ENCODE measurements at regions not wholly inside any gene's neighbourhood (a gene's known extent, or its start where the extent isn't known, plus 50 kb on each side); places are given as distances from the start of the nearest gene placed in this dataset.

DNA sequence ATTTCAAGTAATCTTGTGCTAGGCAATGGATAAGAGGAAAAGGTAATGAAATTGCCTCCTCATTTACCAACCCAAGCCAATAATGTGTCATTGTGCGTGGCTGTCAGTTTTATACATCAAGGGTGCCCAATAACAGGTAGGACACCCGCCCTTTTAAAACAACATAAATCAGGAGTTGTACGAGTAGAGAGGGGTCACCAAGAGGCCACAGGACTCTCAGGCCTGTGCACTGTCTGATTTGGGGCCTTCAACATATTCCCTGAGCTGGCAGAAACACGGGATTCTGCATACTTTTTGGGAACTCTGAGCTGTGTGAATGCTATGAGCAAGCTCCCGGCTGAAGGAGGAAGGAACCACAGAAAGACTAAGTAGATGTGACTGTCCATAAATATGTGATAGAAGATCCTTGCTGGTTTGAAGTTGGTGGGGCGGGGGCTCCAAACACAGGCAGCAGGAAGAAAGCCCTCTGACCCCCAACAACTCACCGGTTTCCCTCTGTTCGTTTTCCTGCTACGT, 82.7 kb upstream of the MAML3 start:
- TF ChIP-seq Cebpa-rat (IDR thresholded peaks at IDR 0.05): no peak
- Histone ChIP-seq H3K4me1 (peaks cover 79 to 88% (median 86%) of the 10 kb centered on the region in 10 experiments), H3K27ac (peak overlapping the region; percentile 35 to 97 (median 92); a peak in 21 of 22 replicates), H3K9me3 (replicated peaks in 1 of 11) (no peaks in the 10 kb centered on the region), H3K4me2 (peak overlapping the region; percentile 74 to 96 (median 92)), H4K20me1 (no peaks in the 10 kb centered on the region), H3K9ac (peak overlapping the region; percentile 0 to 81 (median 75); a peak in 20 of 22 replicates), H3K4me3 (peak overlapping the region in 4 of 10 experiments; percentile 30 to 59 (median 40); a peak in 2 of 20 replicates), H3K27me3 (no peaks in the 10 kb centered on the region), H3K36me3 (no peaks in the 10 kb centered on the region)

DNA sequence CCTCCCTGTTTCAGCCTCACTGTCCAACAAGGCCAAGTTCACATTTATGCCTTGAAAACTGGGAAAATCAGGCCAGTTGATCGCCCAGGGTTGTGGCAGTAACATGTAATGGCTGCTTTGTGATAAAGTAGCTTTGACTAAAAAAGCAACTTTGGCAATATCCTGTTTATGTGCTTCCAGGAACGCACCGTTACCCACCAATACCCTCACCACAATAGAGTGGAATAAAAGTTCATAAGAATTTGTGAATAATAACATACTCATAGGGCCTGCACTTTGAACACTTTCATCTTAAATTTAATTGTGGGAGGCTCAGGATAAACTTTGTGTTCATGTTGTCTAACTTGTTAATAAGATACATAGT, 80.7 kb upstream of the MAML3 start:
- Histone ChIP-seq H3K27ac (peak overlapping the region; percentile 50 to 97 (median 92); a peak in 21 of 22 replicates), H3K4me3 (peak overlapping the region in 6 of 10 experiments; percentile 9 to 44 (median 32); a peak in 8 of 20 replicates), H4K20me1 (no peaks in the 10 kb centered on the region), H3K27me3 (no peaks in the 10 kb centered on the region), H3K9me3 (replicated peaks in 1 of 11) (peaks cover 0 to 6% (median 5%) of the 10 kb centered on the region in 11 experiments; a peak in 9 of 22 replicates), H3K4me2 (peak overlapping the region; percentile 65 to 96 (median 92)), H3K4me1 (peaks cover 65 to 74% (median 70%) of the 10 kb centered on the region in 10 experiments), H3K36me3 (no peaks in the 10 kb centered on the region), H3K9ac (peak overlapping the region; percentile 38 to 83 (median 74); a peak in 21 of 22 replicates)
- peak in 6 of 11 experiments; percentile 37 to 56 (median 48); a peak in 6 of 22 replicates for TF ChIP-seq Cebpa-rat (IDR thresholded peaks at IDR 0.05)

DNA sequence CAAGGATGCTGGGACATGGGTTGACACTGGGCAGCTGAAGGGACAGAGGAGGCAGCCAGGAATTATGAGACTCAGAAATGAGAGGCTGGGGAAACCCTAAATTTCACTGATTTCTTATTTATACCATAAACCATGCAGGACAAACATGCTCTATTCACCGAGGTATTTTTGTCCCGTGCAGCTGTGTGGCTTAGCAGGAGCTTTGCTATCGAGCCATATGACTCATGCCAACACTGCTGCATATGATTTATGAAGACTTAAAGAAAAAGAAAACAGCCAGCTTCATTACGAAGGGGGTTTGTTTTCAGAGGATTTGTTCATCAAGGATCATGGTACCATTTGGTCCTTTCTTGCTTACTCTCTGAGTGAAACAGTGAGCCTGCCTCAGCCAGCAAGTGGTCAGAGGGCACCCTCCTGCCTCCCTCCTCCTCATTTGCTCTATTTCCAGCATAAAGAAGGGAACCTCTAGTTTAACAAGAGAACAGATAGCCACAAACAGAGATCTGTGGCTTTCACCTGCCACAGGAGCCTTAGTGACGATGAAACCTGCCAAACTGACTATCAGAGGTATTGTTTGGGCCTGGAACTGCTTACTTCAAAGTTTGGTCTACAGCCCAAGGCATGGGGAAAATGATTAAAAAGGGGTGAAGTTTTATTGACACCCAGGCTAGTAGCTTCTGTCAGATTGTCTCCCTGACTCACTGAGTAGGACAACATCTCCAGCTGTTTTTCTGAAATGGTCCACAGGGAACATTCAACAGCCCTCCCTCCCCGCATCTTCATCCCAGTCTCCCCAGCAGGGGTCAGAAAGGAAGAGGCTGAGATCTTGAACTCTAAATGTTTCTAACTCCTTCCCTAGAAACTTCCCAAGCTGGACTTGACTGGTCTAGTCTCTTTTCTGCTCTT, 80.1 kb upstream of the MAML3 start:
- no peak for TF ChIP-seq Cebpa-rat (IDR thresholded peaks at IDR 0.05)
- H3K9ac ChIP-seq: peak overlapping the region; percentile 38 to 83 (median 74); a peak in 21 of 22 replicates
- peak overlapping the region; percentile 65 to 96 (median 92) for H3K4me2 ChIP-seq
- no peaks in the 10 kb centered on the region for H3K27me3 ChIP-seq
- H3K4me1 ChIP-seq: peaks cover 59 to 68% (median 64%) of the 10 kb centered on the region in 10 experiments
- peaks cover 0 to 11% (median 6%) of the 10 kb centered on the region in 11 experiments; a peak in 9 of 22 replicates for H3K9me3 ChIP-seq (replicated peaks in 1 of 11)
- peak overlapping the region; percentile 50 to 97 (median 92); a peak in 21 of 22 replicates for H3K27ac ChIP-seq
- peak overlapping the region in 6 of 10 experiments; percentile 9 to 44 (median 32); a peak in 8 of 20 replicates for H3K4me3 ChIP-seq
- H3K36me3 ChIP-seq: no peaks in the 10 kb centered on the region
- no peaks in the 10 kb centered on the region for H4K20me1 ChIP-seq

DNA sequence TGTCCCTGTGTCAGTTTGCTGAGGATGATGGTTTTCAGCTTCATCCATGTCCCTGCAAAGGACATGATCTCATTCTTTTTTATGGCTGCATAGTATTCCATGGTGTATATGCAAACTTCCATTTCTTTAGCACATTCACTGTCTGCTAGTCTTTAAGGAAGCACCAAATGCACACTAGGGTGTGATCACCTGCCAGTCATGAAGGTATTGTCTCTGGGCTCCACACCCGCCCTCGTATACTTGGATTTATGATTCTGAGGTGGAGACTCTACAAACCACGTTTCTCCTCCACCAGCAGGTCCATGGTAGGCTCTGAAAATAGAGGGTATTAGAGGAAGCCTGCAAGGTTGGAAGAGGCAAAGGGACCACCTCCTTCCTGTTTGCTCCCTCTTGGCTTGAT, 75.9 kb upstream of the MAML3 start:
- TF ChIP-seq Cebpa-rat (IDR thresholded peaks at IDR 0.05): no peak
- H3K9me3 ChIP-seq (replicated peaks in 1 of 11): peaks cover 0 to 11% (median 6%) of the 10 kb centered on the region in 11 experiments; a peak in 9 of 22 replicates
- H4K20me1 ChIP-seq: no peaks in the 10 kb centered on the region
- H3K27me3 ChIP-seq: no peaks in the 10 kb centered on the region
- H3K4me2 ChIP-seq: peak overlapping the region in 1 of 11 experiments; percentile 33; a peak in 4 of 22 replicates
- no peak overlapping the region for H3K4me3 ChIP-seq
- H3K36me3 ChIP-seq: no peaks in the 10 kb centered on the region
- H3K27ac ChIP-seq: no peak overlapping the region
- H3K4me1 ChIP-seq: peaks cover 17 to 31% (median 24%) of the 10 kb centered on the region in 10 experiments
- no peak overlapping the region for H3K9ac ChIP-seq

DNA sequence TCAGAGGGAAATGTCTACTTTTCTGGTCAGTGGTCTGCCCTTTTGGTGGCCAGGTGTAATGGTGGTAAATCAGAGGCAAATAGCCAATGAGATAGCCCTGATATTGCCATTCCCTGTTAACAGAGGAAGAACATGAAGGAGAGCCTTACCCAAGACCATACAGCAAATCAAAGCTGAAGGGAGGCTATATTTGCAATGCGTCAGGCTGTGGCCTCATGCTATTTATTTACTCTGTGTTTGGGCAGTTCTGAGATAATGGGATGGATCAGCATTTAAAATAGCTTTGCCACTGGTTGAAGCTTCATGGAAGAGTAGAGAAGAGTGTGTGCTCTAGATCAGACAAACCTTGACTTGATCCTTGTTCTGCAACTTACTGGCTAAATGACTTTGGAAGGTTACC, 73.3 kb upstream of the MAML3 start:
- H3K4me1 ChIP-seq: peaks cover 0 to 13% (median 6%) of the 10 kb centered on the region in 10 experiments; a peak in 9 of 20 replicates

DNA sequence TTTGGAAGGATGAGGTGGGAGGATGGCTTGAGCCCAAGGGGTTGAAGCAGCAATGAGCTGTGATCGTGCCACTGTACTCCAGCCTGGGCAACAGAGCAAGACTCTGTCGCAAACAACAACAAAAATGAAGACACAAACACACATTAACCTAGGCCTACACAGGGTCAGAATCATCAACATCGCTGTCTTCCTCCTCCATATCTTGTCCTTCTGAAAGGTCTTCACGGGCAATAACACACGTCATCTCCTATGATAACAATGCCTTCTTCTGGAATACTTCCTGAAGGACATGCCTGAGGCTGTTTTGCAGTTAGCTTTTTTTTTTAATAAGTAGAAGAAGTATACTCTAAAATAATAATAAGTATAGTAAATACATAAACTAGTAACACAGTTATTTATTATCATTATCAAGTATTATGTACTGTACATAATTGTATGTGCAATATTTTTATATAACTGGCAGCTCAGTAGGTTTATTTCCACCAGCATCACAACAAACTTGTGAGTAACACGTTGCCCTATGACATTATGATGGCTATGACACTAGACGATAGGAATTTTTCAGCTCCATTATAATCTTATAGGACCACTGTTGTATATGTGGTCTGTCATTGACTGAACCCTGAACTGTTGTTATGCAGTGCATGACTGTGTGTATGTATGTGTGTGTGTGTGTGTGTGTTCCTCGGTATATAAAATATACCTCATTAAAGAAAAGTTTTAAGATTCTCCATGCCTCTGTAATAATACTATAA, 69.2 kb upstream of the MAML3 start:
- Histone ChIP-seq H3K9me3 (replicated peaks in 1 of 11) (no peaks in the 10 kb centered on the region), H3K4me2 (no peak overlapping the region), H3K4me3 (no peak overlapping the region), H3K4me1 (peaks cover 0 to 15% (median 11%) of the 10 kb centered on the region in 10 experiments; a peak in 13 of 20 replicates), H3K27me3 (no peaks in the 10 kb centered on the region), H3K36me3 (no peaks in the 10 kb centered on the region), H3K27ac (no peak overlapping the region), H3K9ac (no peak overlapping the region), H4K20me1 (no peaks in the 10 kb centered on the region)
- TF ChIP-seq Cebpa-rat (IDR thresholded peaks at IDR 0.05): no peak

More for the DNA sequence above, 73.3 kb upstream of the MAML3 start:
- Histone ChIP-seq H3K9me3 (replicated peaks in 1 of 11) (peaks cover 0 to 11% (median 6%) of the 10 kb centered on the region in 11 experiments; a peak in 9 of 22 replicates), H3K27me3 (no peaks in the 10 kb centered on the region), H3K4me2 (peak overlapping the region in 1 of 11 experiments; percentile 27; a peak in 2 of 22 replicates), H3K9ac (no peak overlapping the region), H3K36me3 (no peaks in the 10 kb centered on the region), H3K4me3 (no peak overlapping the region), H3K27ac (no peak overlapping the region), H4K20me1 (no peaks in the 10 kb centered on the region)
- no peak for TF ChIP-seq Cebpa-rat (IDR thresholded peaks at IDR 0.05)

DNA sequence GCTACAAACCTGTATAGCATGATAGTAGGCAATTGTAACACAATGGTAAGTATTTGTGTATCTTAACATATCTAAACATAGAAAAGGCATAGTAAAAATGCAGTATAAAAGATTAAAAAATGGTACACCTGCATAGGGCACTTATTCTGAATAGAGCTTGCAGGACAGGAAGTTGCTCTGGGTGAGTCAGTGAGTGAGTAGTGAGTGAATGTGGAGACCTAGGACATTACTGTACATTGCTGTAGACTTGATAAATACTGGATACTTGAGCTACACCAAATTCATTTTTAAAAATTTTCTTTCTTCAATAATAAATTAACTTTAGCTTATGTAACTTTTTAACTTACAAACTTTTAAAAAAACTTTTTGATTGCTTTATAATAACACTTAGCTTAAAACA, 68.2 kb upstream of the MAML3 start:
- no peak for TF ChIP-seq Cebpa-rat (IDR thresholded peaks at IDR 0.05)
- Histone ChIP-seq H3K36me3 (no peaks in the 10 kb centered on the region), H3K4me3 (no peak overlapping the region), H4K20me1 (no peaks in the 10 kb centered on the region), H3K4me2 (no peak overlapping the region), H3K27ac (no peak overlapping the region), H3K9ac (no peak overlapping the region), H3K27me3 (no peaks in the 10 kb centered on the region), H3K9me3 (replicated peaks in 1 of 11) (no peaks in the 10 kb centered on the region), H3K4me1 (peaks cover 0 to 15% (median 11%) of the 10 kb centered on the region in 10 experiments; a peak in 13 of 20 replicates)

DNA sequence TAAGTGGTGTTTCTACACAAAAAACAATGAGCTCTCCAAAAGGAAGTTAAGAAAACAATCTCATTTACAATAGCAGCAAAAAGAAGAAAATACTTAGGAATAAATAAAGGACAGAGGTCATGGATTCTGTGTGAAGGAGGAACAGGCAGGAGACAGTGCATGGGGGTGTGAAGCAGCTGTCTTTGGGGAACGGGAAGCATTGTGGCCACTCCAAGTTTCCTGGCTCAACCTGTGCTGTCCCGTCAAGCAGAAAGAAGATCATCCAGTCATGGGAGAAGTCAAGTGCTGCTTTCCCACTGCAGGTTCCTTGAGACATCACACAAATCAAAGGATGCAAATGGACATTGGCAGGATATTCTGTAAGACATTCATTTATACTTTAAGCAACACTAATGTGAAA, 66.1 kb upstream of the MAML3 start:
- H3K9ac ChIP-seq: no peak overlapping the region
- no peak overlapping the region for H3K4me3 ChIP-seq
- no peak overlapping the region for H3K27ac ChIP-seq
- H3K4me2 ChIP-seq: peak overlapping the region in 10 of 11 experiments; percentile 4 to 36 (median 32); a peak in 12 of 22 replicates
- H3K36me3 ChIP-seq: no peaks in the 10 kb centered on the region
- H3K4me1 ChIP-seq: peaks cover 0 to 15% (median 7%) of the 10 kb centered on the region in 10 experiments; a peak in 10 of 20 replicates
- TF ChIP-seq Cebpa-rat (IDR thresholded peaks at IDR 0.05): no peak
- H4K20me1 ChIP-seq: no peaks in the 10 kb centered on the region
- H3K9me3 ChIP-seq (replicated peaks in 1 of 11): no peaks in the 10 kb centered on the region
- no peaks in the 10 kb centered on the region for H3K27me3 ChIP-seq
